ENCODE measurements at regions not wholly inside any gene's neighbourhood (a gene's known extent, or its start where the extent isn't known, plus 50 kb on each side); places are given as distances from the start of the nearest gene placed in this dataset.

DNA sequence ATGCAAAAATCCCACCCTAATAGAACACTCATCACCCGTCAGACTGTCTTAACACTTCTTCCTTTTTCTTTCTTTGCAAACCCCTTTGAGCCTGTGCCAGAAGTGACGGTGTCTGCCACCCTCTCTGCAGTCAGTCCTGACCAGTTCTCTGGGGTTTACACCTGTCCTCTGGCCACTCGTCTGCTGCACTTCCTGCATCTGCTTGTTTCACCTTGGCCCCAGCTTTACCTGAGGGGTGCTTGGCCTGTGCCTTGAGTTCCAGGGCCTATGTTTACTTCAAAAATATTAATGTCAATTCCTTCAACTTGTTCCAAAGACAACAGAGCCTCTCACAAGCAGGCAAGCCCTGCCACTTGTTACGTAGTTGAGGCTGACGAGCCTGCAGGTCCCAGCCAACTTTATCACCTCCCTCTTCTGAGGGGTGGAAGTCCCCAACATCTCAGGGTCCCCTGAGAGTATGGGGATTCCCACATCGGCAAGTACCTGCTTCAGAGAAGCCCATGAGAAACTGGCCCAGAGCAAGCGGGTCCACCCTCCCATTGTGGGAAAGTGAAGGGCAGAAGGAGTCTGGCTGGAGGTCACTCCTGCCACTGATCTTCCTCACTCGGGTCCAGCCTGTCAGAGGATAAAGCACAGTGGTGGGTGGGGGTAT lies 205.4 kb downstream of the DAD1 start:
- ChIA-PET CTCF (ENCODE audit: partially characterized antibody) (interaction anchor here (0.6 to 8.1 kb wide), 11 partner anchors 8 to 275 kb away, joined by 3 to 55 read pairs (median 4); no protein-coding TSS in a partner anchor), POLR2A (ENCODE audit: partially characterized antibody) (no interaction called here)
- Histone ChIP-seq H3K4ac (replicated peaks; ENCODE audit: insufficient read length, low read depth, low read length) (no peak overlapping the region), H3K27ac (ENCODE audit: low read depth, low read length) (no peak overlapping the region), H4K20me1 (replicated peaks in 1 of 2; ENCODE audit: control insufficient read depth in 1 of 2, insufficient read depth in 2 of 2, low read length in 2 of 2) (no peaks in the 10 kb centered on the region), H3K79me1 (ENCODE audit: low read depth, low read length) (no peaks in the 10 kb centered on the region), H3K23me2 (ENCODE audit: low read depth, low read length) (no peaks in the 10 kb centered on the region), H3K9me3 (ENCODE audit: insufficient read depth in 2 of 2, low read depth in 1 of 2, low read length in 1 of 2) (no peaks in the 10 kb centered on the region), H4K91ac (replicated peaks; ENCODE audit: insufficient read length, low read length) (no peak overlapping the region), H3K9ac (replicated peaks in 1 of 4; ENCODE audit: extremely low read depth in 1 of 4, low read depth in 3 of 4, low read length in 3 of 4) (no peak overlapping the region), H3K4me2 (ENCODE audit: insufficient read depth in 1 of 2, low read depth in 2 of 2, low read length in 2 of 2) (no peak overlapping the region), H3K36me3 (ENCODE audit: control insufficient read depth in 2 of 4, insufficient read depth in 4 of 4, low read length in 3 of 4) (no peaks in the 10 kb centered on the region), H3K27me3 (replicated peaks in 1 of 4; ENCODE audit: control insufficient read depth in 3 of 4, extremely low read depth in 1 of 4, insufficient read depth in 3 of 4, low read length in 3 of 4) (no peaks in the 10 kb centered on the region), H3K4me1 (replicated peaks in 1 of 4; ENCODE audit: control insufficient read depth in 3 of 4, insufficient read depth in 4 of 4, low read length in 3 of 4) (no peaks in the 10 kb centered on the region), H2AFZ (ENCODE audit: low read length) (no peak overlapping the region; the same call in 1 of the 2 replicates), H3K23ac (ENCODE audit: insufficient read length) (no peak overlapping the region), H2BK5ac (ENCODE audit: low read depth, low read length) (no peak overlapping the region), H3K79me2 (ENCODE audit: control insufficient read depth in 1 of 2, insufficient read depth in 2 of 2, low read length in 2 of 2) (no peaks in the 10 kb centered on the region), H2BK20ac (ENCODE audit: low read length) (no peak overlapping the region), H2BK120ac (replicated peaks; ENCODE audit: low read depth, low read length) (no peak overlapping the region), H2BK15ac (ENCODE audit: low read length) (no peak overlapping the region), H3K14ac (ENCODE audit: insufficient read length) (no peak overlapping the region), H3K18ac (ENCODE audit: extremely low read depth, low read length) (no peak overlapping the region), H3K56ac (replicated peaks; ENCODE audit: insufficient read length, low read depth, low read length) (no peak overlapping the region), H4K5ac (ENCODE audit: insufficient read length, low read depth, low read length) (no peak overlapping the region), H3K4me3 (ENCODE audit: extremely low read depth in 1 of 4, insufficient read depth in 2 of 4, low read depth in 3 of 4, low read length in 4 of 4) (no peak overlapping the region), H2AK5ac (ENCODE audit: low read depth, low read length) (no peak overlapping the region), H2BK12ac (ENCODE audit: low read depth, low read length) (no peak overlapping the region), H4K8ac (ENCODE audit: extremely low read depth, insufficient read depth, low read length) (no peak overlapping the region)
- TF ChIP-seq SP2 (IDR thresholded peaks at IDR 0.05; ENCODE audit: low read length) (no peak), RFX5 (IDR thresholded peaks at IDR 0.05; ENCODE audit: borderline replicate concordance, low read depth, low read length) (no peak), BCL11A (IDR thresholded peaks at IDR 0.05; ENCODE audit: low read depth in 2 of 2, low read length in 2 of 2) (no peak), POLR2AphosphoS5 (IDR thresholded peaks at IDR 0.05; ENCODE audit: low read depth, low read length) (no peak), GABPA (IDR thresholded peaks at IDR 0.05; ENCODE audit: borderline replicate concordance, insufficient read depth, low read length) (no peak)
- 93% methylated on average over 7 of the region's 8 CpGs; no CpG with 5 or more reads in 1 of the 2 experiments for WGBS, 2 experiments (ENCODE audit: extremely low coverage in 1 of 2, insufficient coverage in 1 of 2, insufficient read length in 1 of 2, insufficient replicate concordance in 2 of 2, low coverage in 1 of 2, low lambda C conversion rate in 2 of 2, missing lambda C conversion rate in 1 of 2)
- DNase-seq (ENCODE audit: low read depth in 1 of 2, low spot score in 2 of 2) = no peak
- no peak for FAIRE-seq
